ENCODE measurements at regions not wholly inside any gene's neighbourhood (a gene's known extent, or its start where the extent isn't known, plus 50 kb on each side); places are given as distances from the start of the nearest gene placed in this dataset.
"Not testable (repeated sequence)": the region's sequence is repeated elsewhere in the genome, so short reads cannot be mapped to it uniquely, and the experiment has no call there.

GRCh38 chr15:32276200-32276830 is 126.8 kb downstream of the GOLGA8K start:
- H3K36me3 ChIP-seq; ATAC-seq; H3K27me3 ChIP-seq; H3K4me3 ChIP-seq; H3K9me3 ChIP-seq; H3K4me1 ChIP-seq; intact Hi-C loops (cut with DNase I; ENCODE audit: low total_unique reads); in situ Hi-C loops (cut with MboI; ENCODE audit: low sequenced_read_pairs in 4 of 4); DNase-seq; H3K27ac ChIP-seq: not testable (repeated sequence)

GRCh38 chr15:32253958-32254357 is 149.1 kb downstream of the GOLGA8K start:
- H3K27me3 ChIP-seq; H3K4me1 ChIP-seq; DNase-seq; H3K9me3 ChIP-seq; intact Hi-C loops (cut with DNase I; ENCODE audit: low total_unique reads); H3K27ac ChIP-seq; in situ Hi-C loops (cut with MboI; ENCODE audit: low sequenced_read_pairs in 4 of 4); H3K4me3 ChIP-seq; H3K36me3 ChIP-seq; ATAC-seq: not testable (repeated sequence)

GRCh38 chr15:32249207-32249606 is 153.9 kb downstream of the GOLGA8K start:
- H3K27me3 ChIP-seq; H3K4me1 ChIP-seq; H3K27ac ChIP-seq; DNase-seq; H3K9me3 ChIP-seq; ATAC-seq; in situ Hi-C loops (cut with MboI; ENCODE audit: low sequenced_read_pairs in 4 of 4); H3K4me3 ChIP-seq; intact Hi-C loops (cut with DNase I; ENCODE audit: low total_unique reads); H3K36me3 ChIP-seq: not testable (repeated sequence)

- in situ Hi-C loops (cut with MboI; ENCODE audit: low sequenced_read_pairs in 4 of 4) = not testable (repeated sequence)
These were observed 159.4 kb downstream of the GOLGA8K start for GRCh38 chr15:32243727-32244126.

GRCh38 chr15:32242780-32243528 is 160.1 kb downstream of the GOLGA8K start:
- H3K9me3 ChIP-seq; in situ Hi-C loops (cut with MboI; ENCODE audit: low sequenced_read_pairs in 4 of 4); intact Hi-C loops (cut with DNase I; ENCODE audit: low total_unique reads); H3K4me1 ChIP-seq; ATAC-seq; H3K4me3 ChIP-seq; DNase-seq; H3K27ac ChIP-seq; H3K36me3 ChIP-seq; H3K27me3 ChIP-seq: not testable (repeated sequence)

More at GRCh38 chr15:32243727-32244126, 159.4 kb downstream of the GOLGA8K start:
- H3K36me3 ChIP-seq; intact Hi-C loops (cut with DNase I; ENCODE audit: low total_unique reads); ATAC-seq; DNase-seq; H3K4me3 ChIP-seq; H3K4me1 ChIP-seq; H3K27ac ChIP-seq; H3K9me3 ChIP-seq; H3K27me3 ChIP-seq: not testable (repeated sequence)

GRCh38 chr15:32227410-32228114 is 175.5 kb downstream of the GOLGA8K start:
- in situ Hi-C loops (cut with MboI; ENCODE audit: low sequenced_read_pairs in 4 of 4); H3K27ac ChIP-seq; H3K27me3 ChIP-seq; H3K36me3 ChIP-seq; H3K9me3 ChIP-seq; H3K4me3 ChIP-seq; H3K4me1 ChIP-seq; DNase-seq; intact Hi-C loops (cut with DNase I; ENCODE audit: low total_unique reads); ATAC-seq: not testable (repeated sequence)

GRCh38 chr15:32222716-32223115 is 180.4 kb downstream of the GOLGA8K start:
- in situ Hi-C loops (cut with MboI; ENCODE audit: low sequenced_read_pairs in 4 of 4) = no loop called here

More at GRCh38 chr15:32222716-32223115, 180.4 kb downstream of the GOLGA8K start:
- Histone ChIP-seq H3K36me3 (no peaks in the 10 kb centered on the region), H3K9me3 (peaks cover 0 to 4% (median 0%) of the 10 kb centered on the region in 3 donors), H3K27me3 (no peaks in the 10 kb centered on the region), H3K4me1 (no peaks in the 10 kb centered on the region), H3K4me3 (no peak overlapping the region), H3K27ac (no peak overlapping the region)
- ATAC-seq (no peak), DNase-seq (no peak)
- intact Hi-C loops (cut with DNase I; ENCODE audit: low total_unique reads) = no loop called here
- TF ChIP-seq CTCF (IDR thresholded peaks at IDR 0.05 in 4 of 5, conservative IDR thresholded peaks at IDR 0.05 in 1 of 5) = no peak
- no peak for TF ChIP-seq POLR2A (IDR thresholded peaks at IDR 0.05)
